Skeletal muscle cell (primary cell): ENCODE measurements at regions not wholly inside any gene's neighbourhood (a gene's known extent, or its start where the extent isn't known, plus 50 kb on each side); places are given as distances from the start of the nearest gene placed in this dataset.

Experiments used
- DNase-seq: peaks from one replicate; pipeline ENCODE4 v3.0.0-alpha.2; 2010; ENCODE audit warnings: low read depth
- H3K4me3 ChIP-seq: 2 replicates; pipeline ENCODE4 v1.5.1; 2011; ENCODE audit warnings: low read depth, mild to moderate bottlenecking, control low read depth, low read length, moderate library complexity

- no peak overlapping the region for H3K4me3 ChIP-seq
- no peak for DNase-seq
Observed at GRCh38 chr16:86082418-86083030, 183.6 kb downstream of the IRF8 start.

- H3K4me3 ChIP-seq: no peak overlapping the region
- DNase-seq: no peak
Observed at GRCh38 chr16:86083382-86084002, 184.5 kb downstream of the IRF8 start.

GRCh38 chr16:86085161-86085611, 186.2 kb downstream of the IRF8 start:
- DNase-seq: no peak
- H3K4me3 ChIP-seq: no peak overlapping the region

GRCh38 chr16:86085795-86086194, 186.8 kb downstream of the IRF8 start:
- no peak overlapping the region for H3K4me3 ChIP-seq
- no peak for DNase-seq

GRCh38 chr16:86086471-86086870, 187.5 kb downstream of the IRF8 start:
- no peak overlapping the region for H3K4me3 ChIP-seq
- no peak for DNase-seq

GRCh38 chr16:86087011-86087895, 188.3 kb downstream of the IRF8 start:
- no peak for DNase-seq
- H3K4me3 ChIP-seq: no peak overlapping the region

- no peak for DNase-seq
- no peak overlapping the region for H3K4me3 ChIP-seq
Observed at GRCh38 chr16:86087896-86088230, 188.9 kb downstream of the IRF8 start.

- no peak for DNase-seq
- no peak overlapping the region for H3K4me3 ChIP-seq
Observed at GRCh38 chr16:86088287-86088686, 189.3 kb downstream of the IRF8 start.

GRCh38 chr16:86088816-86089215, 189.9 kb downstream of the IRF8 start:
- H3K4me3 ChIP-seq: no peak overlapping the region
- no peak for DNase-seq

- H3K4me3 ChIP-seq: no peak overlapping the region
- no peak for DNase-seq
Observed at GRCh38 chr16:86089334-86089900, 190.5 kb downstream of the IRF8 start.

GRCh38 chr16:86089991-86090390, 191.0 kb downstream of the IRF8 start:
- no peak for DNase-seq
- no peak overlapping the region for H3K4me3 ChIP-seq

GRCh38 chr16:86090461-86091170, 191.7 kb downstream of the IRF8 start:
- DNase-seq: no peak
- no peak overlapping the region for H3K4me3 ChIP-seq

GRCh38 chr16:86091976-86092375, 193.0 kb downstream of the IRF8 start:
- DNase-seq: no peak
- H3K4me3 ChIP-seq: no peak overlapping the region

GRCh38 chr16:86092586-86093480, 193.9 kb downstream of the IRF8 start:
- no peak overlapping the region for H3K4me3 ChIP-seq
- no peak for DNase-seq

GRCh38 chr16:86093801-86094750, 195.1 kb downstream of the IRF8 start:
- H3K4me3 ChIP-seq: no peak overlapping the region
- DNase-seq: no peak

GRCh38 chr16:86095131-86095752, 196.3 kb downstream of the IRF8 start:
- DNase-seq: no peak
- no peak overlapping the region for H3K4me3 ChIP-seq

- no peak overlapping the region for H3K4me3 ChIP-seq
- DNase-seq: no peak
Observed at GRCh38 chr16:86095906-86096485, 197.0 kb downstream of the IRF8 start.
